ENCODE measurements at regions not wholly inside any gene's neighbourhood (a gene's known extent, or its start where the extent isn't known, plus 50 kb on each side); places are given as distances from the start of the nearest gene placed in this dataset.

GRCh38 chr18:24937639-24938275, 414.2 kb downstream of the ZNF521 start:
- DNase-seq (ENCODE audit: low read depth): no peak

GRCh38 chr18:24940416-24940815, 411.6 kb downstream of the ZNF521 start:
- DNase-seq (ENCODE audit: low read depth): no peak

GRCh38 chr18:24941174-24941951, 410.6 kb downstream of the ZNF521 start:
- DNase-seq (ENCODE audit: low read depth): no peak

GRCh38 chr18:24942144-24942543, 409.8 kb downstream of the ZNF521 start:
- no peak for DNase-seq (ENCODE audit: low read depth)

- DNase-seq (ENCODE audit: low read depth): peak; percentile 22
Observed at GRCh38 chr18:24947521-24948305, 404.3 kb downstream of the ZNF521 start.

GRCh38 chr18:24949908-24950307, 402.1 kb downstream of the ZNF521 start:
- no peak for DNase-seq (ENCODE audit: low read depth)

GRCh38 chr18:24954341-24954740, 397.6 kb downstream of the ZNF521 start:
- no peak for DNase-seq (ENCODE audit: low read depth)

- DNase-seq (ENCODE audit: low read depth): no peak
Observed at GRCh38 chr18:24958001-24958400, 394.0 kb downstream of the ZNF521 start.

GRCh38 chr18:24959051-24959476, 392.9 kb downstream of the ZNF521 start:
- no peak for DNase-seq (ENCODE audit: low read depth)

GRCh38 chr18:24964216-24964615, 387.8 kb downstream of the ZNF521 start:
- no peak for DNase-seq (ENCODE audit: low read depth)

GRCh38 chr18:24968238-24968775, 383.7 kb downstream of the ZNF521 start:
- DNase-seq (ENCODE audit: low read depth): no peak

GRCh38 chr18:24972577-24972976, 379.4 kb downstream of the ZNF521 start:
- no peak for DNase-seq (ENCODE audit: low read depth)

GRCh38 chr18:24974431-24974830, 377.5 kb downstream of the ZNF521 start:
- no peak for DNase-seq (ENCODE audit: low read depth)

- no peak for DNase-seq (ENCODE audit: low read depth)
Observed at GRCh38 chr18:24975496-24976372, 376.2 kb downstream of the ZNF521 start.

- DNase-seq (ENCODE audit: low read depth): no peak
Observed at GRCh38 chr18:24976502-24976901, 375.5 kb downstream of the ZNF521 start.

GRCh38 chr18:24979235-24979634, 372.7 kb downstream of the ZNF521 start:
- no peak for DNase-seq (ENCODE audit: low read depth)

GRCh38 chr18:24982831-24983230, 369.1 kb downstream of the ZNF521 start:
- DNase-seq (ENCODE audit: low read depth): no peak

- no peak for DNase-seq (ENCODE audit: low read depth)
Observed at GRCh38 chr18:24983566-24984139, 368.3 kb downstream of the ZNF521 start.

- no peak for DNase-seq (ENCODE audit: low read depth)
Observed at GRCh38 chr18:24985586-24985985, 366.4 kb downstream of the ZNF521 start.

- DNase-seq (ENCODE audit: low read depth): no peak
Observed at GRCh38 chr18:24986666-24987302, 365.2 kb downstream of the ZNF521 start.

Measured in fibroblast of the conjunctiva (primary cell).